Type B pancreatic cell (in vitro differentiated cells): ENCODE measurements at regions not wholly inside any gene's neighbourhood (a gene's known extent, or its start where the extent isn't known, plus 50 kb on each side); places are given as distances from the start of the nearest gene placed in this dataset.

Experiments used
- DNase-seq: peaks from one replicate; pipeline ENCODE4 v3.0.0; 2021; ENCODE audit warnings: mixed read lengths; ENCODE audit not compliant: unreplicated experiment; ENCODE audit errors: extremely low spot score
- H3K27ac Mint-ChIP-seq: 2 replicates; pipeline ENCODE4 v1.8.0; 2021; ENCODE audit warnings: mild to moderate bottlenecking, mixed read lengths
- H3K27me3 Mint-ChIP-seq: 2 replicates; pipeline ENCODE4 v1.8.0; 2021; ENCODE audit warnings: mixed read lengths
- H3K36me3 Mint-ChIP-seq: 2 replicates; pipeline ENCODE4 v1.8.0; 2021; ENCODE audit warnings: mixed read lengths
- H3K4me1 Mint-ChIP-seq: one replicate; pipeline ENCODE4 v1.8.0; 2021; ENCODE audit warnings: mixed read lengths; ENCODE audit not compliant: unreplicated experiment
- H3K4me3 Mint-ChIP-seq: 2 replicates; pipeline ENCODE4 v1.8.0; 2021; ENCODE audit warnings: mild to moderate bottlenecking, mixed read lengths
- H3K9me3 Mint-ChIP-seq: 2 replicates; pipeline ENCODE4 v1.8.0; 2021; ENCODE audit warnings: mixed read lengths
- TF ChIP-seq, protein P1 (sequence below): fragments of 200-600 bp; sonication (generic); conservative IDR thresholded peaks from 2 replicates; pipeline ENCODE4 v1.5.0; 2021; ENCODE audit warnings: antibody characterized with exemption, mild to moderate bottlenecking

DNA sequence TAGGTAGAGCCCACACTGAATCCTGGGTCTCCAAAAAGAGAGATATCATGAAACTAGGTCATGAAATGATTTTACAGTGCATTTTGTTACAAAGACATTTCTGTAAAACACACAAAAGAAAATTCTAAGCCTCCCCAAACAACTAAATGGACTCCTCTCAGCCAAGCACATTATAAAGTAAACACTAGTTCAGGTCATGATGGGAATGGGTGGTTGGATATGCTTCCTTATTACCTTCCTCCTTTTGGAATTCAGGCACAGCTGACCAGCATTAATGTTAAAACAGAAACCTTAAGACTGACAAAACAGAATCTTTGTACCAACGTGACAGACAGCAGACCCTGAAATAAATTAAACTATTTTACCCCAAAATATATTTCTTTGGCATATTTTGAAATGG lies 87.9 kb upstream of the NPY2R start:
- no peak for DNase-seq
- Mint-ChIP-seq H3K4me1 (no peaks in the 10 kb centered on the region), H3K9me3 (peaks cover 3% of the 10 kb centered on the region), H3K27me3 (no peaks in the 10 kb centered on the region), H3K4me3 (no peak overlapping the region), H3K36me3 (no peaks in the 10 kb centered on the region), H3K27ac (no peak overlapping the region)
- TF ChIP-seq, protein P1, sequence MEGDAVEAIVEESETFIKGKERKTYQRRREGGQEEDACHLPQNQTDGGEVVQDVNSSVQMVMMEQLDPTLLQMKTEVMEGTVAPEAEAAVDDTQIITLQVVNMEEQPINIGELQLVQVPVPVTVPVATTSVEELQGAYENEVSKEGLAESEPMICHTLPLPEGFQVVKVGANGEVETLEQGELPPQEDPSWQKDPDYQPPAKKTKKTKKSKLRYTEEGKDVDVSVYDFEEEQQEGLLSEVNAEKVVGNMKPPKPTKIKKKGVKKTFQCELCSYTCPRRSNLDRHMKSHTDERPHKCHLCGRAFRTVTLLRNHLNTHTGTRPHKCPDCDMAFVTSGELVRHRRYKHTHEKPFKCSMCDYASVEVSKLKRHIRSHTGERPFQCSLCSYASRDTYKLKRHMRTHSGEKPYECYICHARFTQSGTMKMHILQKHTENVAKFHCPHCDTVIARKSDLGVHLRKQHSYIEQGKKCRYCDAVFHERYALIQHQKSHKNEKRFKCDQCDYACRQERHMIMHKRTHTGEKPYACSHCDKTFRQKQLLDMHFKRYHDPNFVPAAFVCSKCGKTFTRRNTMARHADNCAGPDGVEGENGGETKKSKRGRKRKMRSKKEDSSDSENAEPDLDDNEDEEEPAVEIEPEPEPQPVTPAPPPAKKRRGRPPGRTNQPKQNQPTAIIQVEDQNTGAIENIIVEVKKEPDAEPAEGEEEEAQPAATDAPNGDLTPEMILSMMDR, result no peak

DNA sequence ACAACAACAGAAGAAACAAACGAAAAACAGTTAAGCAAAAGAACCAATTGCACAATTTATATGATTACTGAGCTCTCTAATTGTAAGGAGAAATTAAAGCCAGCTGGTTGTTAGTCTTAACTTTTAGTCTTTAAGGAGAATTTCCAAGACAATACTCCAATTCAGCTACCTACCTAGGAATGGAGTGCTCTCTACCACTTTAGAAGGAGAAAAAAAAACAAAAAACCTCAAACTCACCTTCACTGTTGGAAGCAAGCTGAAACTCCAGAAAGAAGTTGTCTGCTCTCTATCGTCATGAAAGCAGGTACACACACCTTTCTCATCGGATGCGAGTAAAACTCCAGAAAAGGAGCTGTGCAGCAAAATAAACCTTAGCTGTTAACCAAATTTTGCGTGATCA lies 86.1 kb upstream of the NPY2R start:
- H3K36me3 Mint-ChIP-seq, result no peaks in the 10 kb centered on the region
- H3K27ac Mint-ChIP-seq, result no peak overlapping the region
- DNase-seq, result no peak
- no peaks in the 10 kb centered on the region for H3K4me1 Mint-ChIP-seq
- no peak overlapping the region for H3K4me3 Mint-ChIP-seq
- H3K27me3 Mint-ChIP-seq, result no peaks in the 10 kb centered on the region
- TF ChIP-seq, protein P1, result no peak
- H3K9me3 Mint-ChIP-seq, result peaks cover 3% of the 10 kb centered on the region

DNA sequence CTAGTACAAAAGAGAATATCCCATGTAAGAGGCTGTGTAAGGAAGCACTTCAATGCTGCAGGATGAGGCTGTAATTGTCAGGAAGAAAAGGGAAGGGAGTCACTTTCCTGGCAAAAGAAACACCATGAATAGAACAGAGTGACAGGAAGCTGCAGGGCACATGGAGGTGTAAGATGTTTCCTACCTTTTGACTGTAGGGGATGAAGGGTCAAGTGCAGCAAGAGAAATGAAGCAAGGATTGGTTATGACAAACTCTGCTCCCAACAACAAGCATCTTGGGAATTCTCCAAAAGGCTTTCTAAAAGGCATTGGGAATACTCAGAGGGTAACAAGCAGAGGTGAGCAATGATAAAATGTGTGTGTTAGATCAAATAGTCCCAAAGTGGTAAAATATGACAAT lies 74.3 kb upstream of the NPY2R start:
- Mint-ChIP-seq H3K36me3 (no peaks in the 10 kb centered on the region), H3K27me3 (no peaks in the 10 kb centered on the region), H3K9me3 (no peaks in the 10 kb centered on the region), H3K4me3 (no peak overlapping the region), H3K27ac (no peak overlapping the region), H3K4me1 (no peaks in the 10 kb centered on the region)
- TF ChIP-seq, protein P1, result no peak
- DNase-seq, result no peak

DNA sequence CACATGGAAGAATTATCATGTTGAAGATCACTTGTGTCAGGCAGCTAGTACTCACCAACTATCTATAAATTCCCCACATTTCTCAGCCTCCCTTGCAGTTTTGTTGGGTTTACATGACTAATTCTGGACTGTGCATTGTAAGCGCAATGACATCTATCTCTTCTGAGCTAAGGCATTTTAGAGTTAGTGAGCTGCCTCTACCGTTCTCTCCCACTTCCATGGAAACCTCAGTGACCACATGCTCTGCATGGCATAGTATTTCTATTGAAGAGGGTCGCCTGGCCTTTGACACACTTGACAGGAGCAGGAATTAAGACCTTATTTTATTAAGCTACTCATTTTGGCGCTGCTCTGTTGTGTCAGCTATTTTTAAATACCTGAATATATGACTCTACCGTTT lies 67.5 kb upstream of the NPY2R start:
- Mint-ChIP-seq H3K27ac (no peak overlapping the region), H3K9me3 (no peaks in the 10 kb centered on the region), H3K36me3 (no peaks in the 10 kb centered on the region), H3K27me3 (peaks cover 5% of the 10 kb centered on the region), H3K4me1 (no peaks in the 10 kb centered on the region), H3K4me3 (no peak overlapping the region)
- DNase-seq, result no peak
- TF ChIP-seq, protein P1, result no peak

DNA sequence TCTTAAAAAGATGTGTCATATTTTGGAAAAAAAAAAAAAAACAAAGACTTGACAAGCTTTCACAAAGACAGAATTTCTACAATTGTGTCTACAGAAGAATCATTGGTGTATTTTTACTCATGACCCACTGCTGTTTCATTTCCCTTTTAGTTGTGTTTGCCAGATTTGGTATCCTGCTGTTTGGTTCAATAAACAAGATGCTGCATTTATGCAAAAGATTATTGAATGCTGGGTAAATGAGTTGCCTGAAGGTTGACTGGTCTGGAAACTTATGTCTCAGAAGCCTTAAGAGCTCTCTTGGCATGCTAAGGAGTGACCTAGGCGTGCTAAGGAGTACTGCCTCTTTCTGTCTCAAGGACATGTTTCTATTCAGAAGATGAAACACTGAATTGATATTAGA lies 64.9 kb upstream of the NPY2R start:
- no peak for DNase-seq
- Mint-ChIP-seq H3K27me3 (peaks cover 5% of the 10 kb centered on the region), H3K9me3 (no peaks in the 10 kb centered on the region), H3K36me3 (no peaks in the 10 kb centered on the region), H3K27ac (no peak overlapping the region), H3K4me1 (no peaks in the 10 kb centered on the region), H3K4me3 (no peak overlapping the region)
- TF ChIP-seq, protein P1, result no peak
